ENCODE measurements at regions not wholly inside any gene's neighbourhood (a gene's known extent, or its start where the extent isn't known, plus 50 kb on each side); places are given as distances from the start of the nearest gene placed in this dataset.
"Not testable (repeated sequence)": the region's sequence is repeated elsewhere in the genome, so short reads cannot be mapped to it uniquely, and the experiment has no call there.

DNA sequence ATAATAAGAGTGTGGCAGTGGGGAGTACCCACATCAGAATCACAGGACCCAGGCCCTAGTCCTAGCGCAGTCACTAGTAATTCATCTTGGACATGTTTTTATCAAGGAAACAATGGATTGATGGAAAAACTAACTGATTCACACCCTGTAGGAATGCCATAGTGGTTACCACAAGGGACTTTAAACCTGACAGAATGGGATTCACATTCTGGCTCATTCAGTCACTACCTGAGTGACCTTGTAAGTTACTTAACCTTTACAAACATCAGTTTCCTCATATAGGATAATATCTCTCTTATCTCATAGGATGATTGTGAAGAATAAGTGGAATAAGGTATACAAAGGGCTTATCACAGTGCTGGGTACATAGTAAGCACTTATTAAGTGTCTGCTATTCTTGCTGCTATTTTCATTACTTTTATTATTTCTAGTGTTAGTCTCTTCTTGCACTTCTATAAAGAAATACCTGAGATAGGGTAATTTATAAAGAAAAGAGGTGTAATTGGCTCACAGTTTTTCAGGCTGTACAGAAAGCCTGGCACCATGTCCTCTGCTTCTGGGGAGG lies 247.5 kb upstream of the KLF3 start:
- DNase-seq, result no peak

GRCh38 chr4:38420254-38420653 lies 243.7 kb upstream of the KLF3 start:
- not testable (repeated sequence) for DNase-seq

DNA sequence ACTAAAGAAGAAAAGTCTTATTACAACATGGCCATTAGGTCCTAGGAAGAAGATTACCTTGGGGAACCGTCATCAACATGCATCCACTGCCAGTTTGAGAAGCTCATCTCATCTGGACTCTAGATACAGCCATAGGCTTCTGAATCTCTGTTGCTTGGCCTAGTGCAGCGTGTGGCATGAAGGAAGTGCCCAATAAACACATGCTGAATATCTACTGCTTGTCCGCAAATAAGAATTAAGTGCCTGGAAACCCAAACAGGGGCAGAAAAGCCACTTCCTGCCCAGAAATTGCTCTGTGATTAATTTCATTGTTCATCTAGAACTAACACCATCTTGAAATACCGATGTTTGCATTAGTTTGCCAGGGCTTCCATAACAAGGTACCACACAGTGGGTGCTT lies 241.1 kb upstream of the KLF3 start:
- DNase-seq, result no peak

DNA sequence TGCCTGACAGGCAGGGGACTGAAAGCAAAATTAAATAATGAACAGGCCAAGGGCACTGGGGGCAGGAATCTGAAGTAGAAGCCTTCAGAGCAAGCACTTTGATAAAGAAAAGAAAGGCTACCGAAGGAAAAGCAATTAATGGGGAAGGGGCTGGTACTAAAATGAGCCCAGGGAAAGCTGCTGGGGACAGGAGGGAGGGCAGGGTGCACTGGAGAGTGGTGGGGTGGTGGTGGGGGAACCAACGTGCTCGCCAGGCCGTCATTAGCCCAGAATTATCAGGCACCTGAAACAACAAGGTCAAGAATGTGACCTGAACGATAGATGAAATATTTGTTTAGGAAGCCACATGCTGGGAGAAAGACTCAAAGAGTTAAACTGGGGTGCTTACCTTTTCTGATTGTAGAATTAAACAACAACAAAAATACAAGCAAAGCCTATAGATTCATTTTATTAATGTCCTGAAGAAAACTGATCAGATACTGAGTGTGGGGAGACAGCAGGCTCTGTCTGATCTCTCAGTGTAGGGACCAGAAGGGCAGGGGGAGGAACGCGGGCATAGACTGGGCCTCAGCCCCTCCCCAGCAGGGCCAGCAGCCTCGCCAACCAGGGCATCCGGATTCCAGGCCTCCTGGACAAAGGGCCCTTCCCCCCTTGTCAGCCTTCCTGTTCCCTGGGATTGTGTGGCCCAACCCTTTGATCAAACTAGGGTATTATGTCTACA lies 239.7 kb upstream of the KLF3 start:
- DNase-seq, result no peak

DNA sequence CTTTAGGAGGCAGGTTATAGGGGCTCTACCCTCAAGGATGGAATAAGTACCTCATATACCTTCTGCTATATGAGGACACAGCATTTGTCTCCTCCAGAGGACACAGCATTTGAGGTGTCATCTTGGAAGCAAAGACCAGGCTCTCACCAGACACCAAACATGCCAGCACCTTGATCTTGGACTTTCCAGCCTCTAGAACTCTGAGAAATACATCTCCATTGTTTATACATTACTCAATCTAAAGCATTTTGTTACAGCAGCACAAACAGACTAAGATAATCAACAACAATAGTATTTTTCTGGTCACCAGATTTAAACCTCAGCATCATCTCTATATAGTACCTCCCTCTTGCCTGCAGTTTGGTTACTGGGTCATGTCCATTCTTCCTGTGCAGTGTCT lies 237.5 kb upstream of the KLF3 start:
- DNase-seq, result no peak

- no peak for DNase-seq
These were observed 233.2 kb upstream of the KLF3 start for GRCh38 chr4:38430841-38431240.

DNA sequence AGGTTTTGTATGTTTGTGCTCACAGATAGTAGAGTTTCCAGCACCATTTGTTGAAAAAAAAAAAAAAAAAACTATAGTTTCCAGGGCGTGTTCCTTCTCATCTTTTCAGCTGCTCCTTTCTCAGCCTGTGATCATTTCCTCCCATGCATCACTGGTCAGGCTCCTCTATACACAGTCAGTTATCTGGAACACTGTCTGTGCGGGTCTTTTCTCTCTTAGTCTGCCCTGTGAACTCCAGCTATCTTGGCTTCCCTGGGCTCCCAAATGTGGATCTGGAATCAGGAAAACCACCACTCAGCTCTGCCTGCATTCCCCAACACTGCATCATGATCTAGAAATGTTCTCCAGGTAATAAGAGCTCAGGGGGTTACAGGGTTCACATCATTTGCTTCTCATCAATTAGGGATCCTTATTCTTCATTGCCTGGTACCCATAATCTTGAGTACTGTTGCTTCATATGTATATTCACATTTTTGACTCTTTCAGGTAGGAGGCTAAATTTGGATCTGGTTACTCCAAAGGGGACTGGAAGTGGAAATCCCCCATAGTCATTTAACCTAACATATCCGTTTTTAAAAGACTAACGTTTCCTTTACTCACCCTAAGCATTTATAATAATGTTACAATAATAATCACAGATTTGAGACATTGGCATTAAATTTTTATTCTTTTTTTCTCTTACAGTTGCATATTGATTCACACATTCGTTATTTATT lies 221.8 kb upstream of the KLF3 start:
- DNase-seq, result no peak

GRCh38 chr4:38449506-38450174 lies 214.4 kb upstream of the KLF3 start:
- DNase-seq, result no peak

DNA sequence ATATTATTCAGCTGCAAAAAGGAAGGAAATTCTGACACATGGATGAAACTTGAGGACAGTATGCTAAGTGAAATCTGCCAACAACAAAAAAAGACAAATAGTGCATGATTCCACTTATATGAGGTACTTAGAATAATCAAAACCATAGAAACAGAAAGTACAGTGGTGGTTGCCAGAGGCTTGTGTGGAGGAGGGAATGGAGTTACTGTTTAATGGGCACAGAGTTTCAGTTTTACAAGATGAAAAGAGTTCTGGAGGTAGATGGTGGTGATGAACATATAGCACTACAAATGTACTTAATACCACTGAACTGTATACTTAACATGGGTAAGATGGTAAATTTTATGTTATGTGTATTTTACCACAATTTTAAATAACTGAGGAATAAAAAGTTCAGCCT lies 212.0 kb upstream of the KLF3 start:
- DNase-seq, result no peak

GRCh38 chr4:38452542-38452941 lies 211.5 kb upstream of the KLF3 start:
- no peak for DNase-seq

DNA sequence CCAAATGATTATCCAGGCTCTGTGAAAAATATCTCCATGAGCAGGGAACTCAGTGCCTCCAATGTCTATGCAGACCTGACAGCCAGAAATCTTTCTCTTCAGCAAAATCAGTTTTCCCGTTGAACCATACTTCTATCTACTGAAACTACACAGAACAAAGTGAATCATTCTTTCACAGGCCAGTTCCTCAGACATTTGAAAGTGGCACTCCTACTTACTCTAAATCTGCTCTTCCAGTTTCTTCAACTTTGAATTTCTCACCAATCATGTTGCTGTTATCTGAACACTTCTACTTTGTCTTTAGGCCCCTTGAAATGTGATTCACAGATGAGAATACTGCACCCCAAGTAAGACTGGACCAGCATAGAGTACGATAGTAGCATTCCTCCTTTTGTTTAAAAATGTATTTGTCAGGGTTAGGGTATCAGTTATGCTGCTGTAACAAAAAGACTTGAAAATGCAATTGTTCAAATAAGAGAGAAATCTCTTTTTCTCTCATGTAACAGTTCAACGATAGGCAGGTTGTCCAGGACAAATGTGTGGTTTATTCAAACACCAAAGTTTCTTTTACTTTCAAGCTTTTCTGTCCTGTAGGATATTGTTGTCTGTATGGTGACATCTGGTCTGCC lies 210.6 kb upstream of the KLF3 start:
- DNase-seq, result no peak

DNA sequence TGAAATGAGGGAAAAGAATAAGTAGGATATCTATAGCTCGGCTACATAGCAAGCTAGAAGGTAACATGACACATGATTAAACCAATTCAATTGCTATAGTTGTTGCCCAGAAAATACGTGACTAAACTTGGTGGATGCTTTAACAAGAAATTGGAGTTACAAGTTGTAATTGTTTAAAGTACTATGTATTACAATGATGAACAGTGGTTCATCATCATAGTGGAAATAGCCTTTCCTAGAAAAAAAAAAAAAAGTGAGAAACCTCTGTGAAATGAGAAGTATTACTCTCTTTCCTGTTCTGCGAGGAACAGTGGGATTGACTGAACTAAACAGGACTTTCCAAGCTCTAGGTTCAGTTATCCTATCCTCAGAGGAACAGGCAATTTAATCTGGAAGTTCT lies 209.7 kb upstream of the KLF3 start:
- DNase-seq, result no peak

DNA sequence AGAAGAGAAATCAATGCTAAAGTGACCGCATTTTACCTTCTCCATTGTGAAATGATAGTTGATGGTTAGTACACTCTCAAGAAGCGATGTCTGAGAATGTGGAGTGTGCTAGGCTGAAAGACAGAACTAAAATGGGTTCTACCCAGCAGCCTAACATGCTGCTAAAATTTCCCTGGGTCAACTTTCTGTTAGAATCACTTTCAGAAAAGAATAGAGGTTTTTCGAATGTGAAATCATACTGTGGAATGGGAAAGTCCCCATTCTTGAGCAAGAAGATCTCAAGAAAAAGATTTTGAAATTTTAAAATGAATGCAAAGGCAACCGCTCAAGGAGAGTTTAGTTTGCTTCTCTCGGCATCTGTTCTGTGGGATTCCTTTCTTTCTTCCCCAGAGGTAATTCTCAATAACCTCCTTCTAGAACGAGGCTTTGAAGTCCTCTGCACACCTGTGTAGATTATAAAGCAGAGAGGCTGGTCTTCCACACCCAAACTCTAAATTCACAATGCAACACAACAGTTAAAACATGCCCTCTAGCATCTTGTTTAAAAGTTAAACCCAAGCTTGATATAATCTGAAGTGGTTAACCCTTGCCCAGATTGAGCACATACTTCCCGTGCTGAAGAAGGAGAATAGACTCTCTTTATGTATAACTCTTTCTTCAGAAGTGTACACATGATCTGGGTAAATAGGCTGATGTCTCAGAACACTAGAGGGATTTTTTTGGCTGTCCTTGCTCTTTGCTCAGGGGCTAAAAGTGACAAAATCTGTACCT lies 208.7 kb upstream of the KLF3 start:
- no peak for DNase-seq

GRCh38 chr4:38456096-38456495 lies 207.9 kb upstream of the KLF3 start:
- DNase-seq, result no peak

GRCh38 chr4:38461342-38461741 lies 202.7 kb upstream of the KLF3 start:
- no peak for DNase-seq

DNA sequence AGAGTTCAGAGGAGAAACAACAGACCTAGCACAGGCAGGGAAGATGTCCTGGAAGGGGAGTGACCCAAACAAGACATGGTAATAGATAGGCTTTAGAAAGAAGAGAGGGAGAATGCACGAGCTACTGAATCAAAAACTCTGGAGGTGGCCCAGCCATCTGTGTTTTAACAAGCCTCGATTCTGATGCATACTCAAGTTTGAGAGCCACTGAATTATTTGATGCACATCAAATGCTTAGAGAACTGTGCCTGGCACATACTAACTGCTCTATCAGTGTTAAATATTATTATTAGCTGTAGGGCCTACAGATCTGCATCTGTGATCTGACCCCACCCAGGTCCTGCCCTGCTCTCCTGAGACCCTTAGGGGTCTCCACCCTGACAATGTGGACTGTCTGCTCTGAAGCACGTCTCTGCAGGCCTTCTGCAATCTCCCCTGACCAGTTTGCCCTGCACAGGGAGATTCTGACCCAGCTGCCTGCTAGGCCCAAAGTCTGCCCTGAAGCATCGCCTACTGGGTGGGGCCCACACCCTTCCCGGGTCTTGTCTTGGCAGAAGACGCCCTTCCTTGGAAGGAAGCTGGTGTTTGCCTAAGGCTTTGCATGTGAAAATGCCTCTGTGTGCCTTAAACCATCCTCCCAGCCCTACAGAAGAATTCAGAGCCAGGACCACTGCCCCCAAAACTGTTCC lies 201.5 kb upstream of the KLF3 start:
- no peak for DNase-seq

DNA sequence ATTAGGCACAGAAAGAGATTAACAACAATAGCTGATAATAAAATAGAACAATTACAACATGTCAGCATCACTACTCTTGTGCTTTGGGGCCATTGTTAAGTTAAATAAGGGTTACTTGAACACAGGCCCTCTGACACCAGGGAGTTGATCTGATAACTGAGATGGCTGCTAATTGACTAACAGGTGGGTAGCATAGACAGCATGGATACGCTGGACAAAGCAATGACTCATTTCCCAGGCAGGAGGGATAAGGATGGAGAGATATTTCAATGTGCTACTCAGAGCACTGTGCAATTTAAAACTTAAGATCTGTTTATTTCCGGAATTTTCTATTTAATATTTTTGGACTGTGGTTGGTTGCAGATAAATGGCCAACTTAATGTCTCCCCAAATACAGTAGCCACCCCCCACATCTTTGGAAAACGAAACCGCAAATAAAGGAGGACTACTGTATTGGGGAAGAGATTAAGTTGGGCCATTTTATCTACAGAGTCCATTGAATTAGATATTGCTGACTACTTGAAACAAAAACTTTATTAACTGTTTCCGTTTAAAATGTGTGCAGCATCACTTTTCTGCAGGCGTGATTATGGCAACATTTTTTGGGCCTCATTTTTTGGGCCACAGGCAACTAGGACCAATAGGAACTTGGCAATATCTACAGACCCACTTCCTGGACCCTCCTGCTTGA lies 200.6 kb upstream of the KLF3 start:
- DNase-seq, result no peak

DNA sequence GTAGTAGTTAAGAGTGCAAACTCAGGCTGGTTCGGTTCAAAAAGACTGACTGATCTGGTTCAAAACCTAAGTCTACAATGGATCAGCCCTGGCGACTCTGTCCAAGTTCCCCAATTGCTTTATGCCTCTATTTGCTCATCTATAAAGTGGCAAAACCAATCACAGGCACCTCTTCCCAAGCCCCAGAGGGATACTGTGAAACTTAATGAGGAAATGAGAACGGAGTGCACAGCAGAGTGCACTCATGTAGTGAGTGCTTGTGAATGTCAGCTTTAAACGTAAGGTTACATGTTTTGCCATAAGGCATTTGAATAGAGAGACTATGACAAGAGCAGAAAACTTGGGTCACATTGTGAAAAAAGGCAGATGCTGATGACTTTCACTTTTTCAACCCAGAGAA lies 199.7 kb upstream of the KLF3 start:
- DNase-seq, result no peak

DNA sequence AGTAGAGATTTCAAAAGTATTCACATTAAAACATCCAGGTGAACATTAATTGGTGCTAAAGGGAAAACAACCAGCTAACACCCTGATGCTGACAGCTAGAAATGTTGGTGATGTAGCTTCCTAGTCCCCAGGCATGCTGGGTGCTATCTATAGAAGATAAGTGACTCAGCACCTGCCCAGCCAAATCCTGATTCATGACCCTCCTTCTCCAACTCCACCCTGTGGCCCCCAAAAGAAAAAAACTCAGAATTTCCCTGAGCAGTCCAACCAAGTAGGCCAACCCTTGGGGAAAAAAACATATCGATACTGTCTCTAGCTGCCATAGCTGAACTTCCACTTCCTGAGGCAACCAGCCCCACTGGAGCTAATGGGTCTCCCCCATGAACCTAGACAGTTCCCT lies 197.6 kb upstream of the KLF3 start:
- DNase-seq, result no peak

DNA sequence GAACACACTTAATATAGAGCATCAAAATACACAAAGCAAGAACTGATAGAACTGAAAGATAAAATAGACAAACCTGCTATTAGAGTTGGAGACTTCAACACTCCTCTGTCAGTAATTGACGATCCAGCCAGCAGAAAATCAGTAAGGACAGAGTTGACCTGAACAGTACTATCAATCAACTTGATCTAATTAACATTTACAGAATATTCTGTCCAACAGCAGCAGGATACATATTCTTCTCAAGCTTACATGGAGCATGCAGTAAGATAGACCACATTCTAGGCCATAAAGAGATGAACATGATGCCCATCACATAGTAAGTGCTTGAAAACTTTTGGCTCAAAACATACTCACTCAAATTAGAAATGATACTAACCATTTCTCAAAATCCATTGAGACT lies 196.7 kb upstream of the KLF3 start:
- DNase-seq, result no peak
